H1 (cell line): ENCODE measurements at regions not wholly inside any gene's neighbourhood (a gene's known extent, or its start where the extent isn't known, plus 50 kb on each side); places are given as distances from the start of the nearest gene placed in this dataset.

ENCODE experiments used
- CTCF ChIA-PET: fragments of 300-600 bp; sonication (Branson Sonifier 250); formaldehyde crosslinking; loops from one replicate; lab custom pipeline; 2021; ENCODE audit not compliant: partially characterized antibody; lab: Charles Lee
- POLR2A ChIA-PET: fragments of 300-600 bp; sonication (Branson Sonifier 250); formaldehyde crosslinking; loops from one replicate; lab custom pipeline; 2021; ENCODE audit warnings: inconsistent platforms; ENCODE audit not compliant: partially characterized antibody; lab: Charles Lee
- DNase-seq, 2 experiments: peaks; one replicate each; pipeline versions ENCODE4 v3.0.0 to v3.0.0-alpha.2; 2010 to 2022; ENCODE audit warnings: low spot score in 2 of 2, low read depth in 1 of 2, mixed read lengths in 1 of 2
- FAIRE-seq: peaks from 2 replicates; lab custom pipeline; 2011; peaks lifted over from hg19 to GRCh38; lab: Jason Lieb, UNC
- H2AFZ ChIP-seq: 2 replicates; pipeline ENCODE4 v1.8.1; 2012; ENCODE audit warnings: low read length, inconsistent platforms
- H2AK5ac ChIP-seq: 2 replicates; pipeline ENCODE4 v1.6.1; 2013; ENCODE audit warnings: low read depth, low read length
- H2BK120ac ChIP-seq: replicated peaks from 2 replicates; pipeline ENCODE3; 2013; ENCODE audit warnings: low read depth, low read length, inconsistent platforms
- H2BK12ac ChIP-seq: 2 replicates; pipeline ENCODE4 v1.6.1; 2013; ENCODE audit warnings: low read depth, low read length
- H2BK15ac ChIP-seq: 2 replicates; pipeline ENCODE4 v1.6.1; 2013; ENCODE audit warnings: low read length
- H2BK20ac ChIP-seq: 2 replicates; pipeline ENCODE4 v1.6.1; 2013; ENCODE audit warnings: low read length
- H2BK5ac ChIP-seq: 2 replicates; pipeline ENCODE4 v1.6.1; 2013; ENCODE audit warnings: low read depth, low read length
- H3K14ac ChIP-seq: 2 replicates; pipeline ENCODE4 v1.6.1; 2013; ENCODE audit warnings: inconsistent platforms; ENCODE audit not compliant: insufficient read length
- H3K18ac ChIP-seq: 2 replicates; pipeline ENCODE4 v1.6.1; 2013; ENCODE audit warnings: low read length; ENCODE audit errors: extremely low read depth
- H3K23ac ChIP-seq: 2 replicates; pipeline ENCODE4 v1.6.1; 2013; ENCODE audit warnings: inconsistent platforms; ENCODE audit not compliant: insufficient read length
- H3K23me2 ChIP-seq: 2 replicates; pipeline ENCODE4 v1.6.1; 2013; ENCODE audit warnings: low read depth, low read length
- H3K27ac ChIP-seq: 2 replicates; pipeline ENCODE4 v1.6.1; 2011; ENCODE audit warnings: low read depth, low read length, inconsistent platforms
- H3K27me3 ChIP-seq, 4 experiments: replicated peaks in 1 of 4; 1 replicate in 1 of 4; 2 replicates in 3 of 4; pipeline versions ENCODE4 v1.6.1 to v1.8.1; 2011 to 2013; ENCODE audit warnings: low read length in 3 of 4, mild to moderate bottlenecking in 3 of 4, inconsistent platforms in 2 of 4, mixed read lengths in 2 of 4, moderate library complexity in 1 of 4; ENCODE audit not compliant: control insufficient read depth in 3 of 4, insufficient read depth in 3 of 4; ENCODE audit errors: extremely low read depth in 1 of 4
- H3K36me3 ChIP-seq, 4 experiments: 2 replicates each; pipeline versions ENCODE4 v1.6.1 to v1.8.1; 2011 to 2013; ENCODE audit warnings: mild to moderate bottlenecking in 4 of 4, low read length in 3 of 4, moderate library complexity in 2 of 4, control low read depth in 1 of 4, inconsistent platforms in 1 of 4; ENCODE audit not compliant: insufficient read depth in 4 of 4, control insufficient read depth in 2 of 4
- H3K4ac ChIP-seq: replicated peaks from 2 replicates; pipeline ENCODE3; 2013; ENCODE audit warnings: low read length, low read depth, mixed read lengths, inconsistent platforms; ENCODE audit not compliant: insufficient read length
- H3K4me1 ChIP-seq, 4 experiments: replicated peaks in 1 of 4; 1 replicate in 1 of 4; 2 replicates in 3 of 4; pipeline versions ENCODE4 v1.6.1 to v1.8.1; 2011 to 2013; ENCODE audit warnings: low read length in 3 of 4, inconsistent platforms in 2 of 4, mixed read lengths in 1 of 4; ENCODE audit not compliant: insufficient read depth in 4 of 4, control insufficient read depth in 3 of 4
- H3K4me2 ChIP-seq, 2 experiments: 2 replicates each; pipeline versions ENCODE4 v1.6.1 to v1.8.1; 2011 to 2013; ENCODE audit warnings: low read depth in 2 of 2, low read length in 2 of 2, control low read depth in 1 of 2, inconsistent platforms in 1 of 2, mild to moderate bottlenecking in 1 of 2; ENCODE audit not compliant: insufficient read depth in 1 of 2
- H3K4me3 ChIP-seq, 4 experiments: fragments of 200-600, 300-600 bp in 1 of 4; sonication (generic), shearing (Covaris generic), sonication (Bioruptor Twin) in 1 of 4; 2 replicates each; pipeline versions ENCODE4 v1.5.1 to v1.8.1; 2011 to 2016; ENCODE audit warnings: low read length in 4 of 4, low read depth in 3 of 4, control low read depth in 2 of 4, inconsistent platforms in 2 of 4, mild to moderate bottlenecking in 2 of 4, mixed read lengths in 1 of 4, moderate library complexity in 1 of 4; ENCODE audit not compliant: insufficient read depth in 2 of 4; ENCODE audit errors: extremely low read depth in 1 of 4
- H3K56ac ChIP-seq: replicated peaks from 2 replicates; pipeline ENCODE3; 2013; ENCODE audit warnings: low read depth, mild to moderate bottlenecking, mixed read lengths, low read length, inconsistent platforms; ENCODE audit not compliant: insufficient read length
- H3K79me1 ChIP-seq: 2 replicates; pipeline ENCODE4 v1.6.1; 2013; ENCODE audit warnings: low read depth, low read length, control low read depth
- H3K79me2 ChIP-seq, 2 experiments: 2 replicates each; pipeline versions ENCODE4 v1.6.1 to v1.8.1; 2012 to 2013; ENCODE audit warnings: low read length in 2 of 2, mild to moderate bottlenecking in 2 of 2, inconsistent platforms in 1 of 2; ENCODE audit not compliant: insufficient read depth in 2 of 2, control insufficient read depth in 1 of 2
- H3K9ac ChIP-seq, 4 experiments: replicated peaks in 1 of 4; 1 replicate in 1 of 4; 2 replicates in 3 of 4; pipeline versions ENCODE4 v1.6.1 to v1.8.1; 2011 to 2013; ENCODE audit warnings: low read depth in 3 of 4, low read length in 3 of 4, control low read depth in 2 of 4, mild to moderate bottlenecking in 2 of 4, moderate library complexity in 2 of 4, inconsistent platforms in 1 of 4; ENCODE audit errors: extremely low read depth in 1 of 4
- H3K9me3 ChIP-seq, 2 experiments: 2 replicates each; pipeline versions ENCODE4 v1.6.1 to v1.8.1; 2012 to 2013; ENCODE audit warnings: mild to moderate bottlenecking in 2 of 2, moderate library complexity in 2 of 2, control low read depth in 1 of 2, inconsistent platforms in 1 of 2, low read depth in 1 of 2, low read length in 1 of 2, mixed read lengths in 1 of 2; ENCODE audit not compliant: insufficient read depth in 2 of 2
- H4K20me1 ChIP-seq, 2 experiments: replicated peaks in 1 of 2; 2 replicates each; pipeline versions ENCODE3 to v1.8.1; 2011 to 2013; ENCODE audit warnings: inconsistent platforms in 2 of 2, low read length in 2 of 2, mild to moderate bottlenecking in 1 of 2; ENCODE audit not compliant: insufficient read depth in 2 of 2, control insufficient read depth in 1 of 2
- H4K5ac ChIP-seq: 2 replicates; pipeline ENCODE4 v1.6.1; 2013; ENCODE audit warnings: low read length, low read depth, mixed read lengths, inconsistent platforms; ENCODE audit not compliant: insufficient read length
- H4K8ac ChIP-seq: 2 replicates; pipeline ENCODE4 v1.8.0; 2013; ENCODE audit warnings: mild to moderate bottlenecking, moderate library complexity, low read length, inconsistent platforms; ENCODE audit not compliant: insufficient read depth; ENCODE audit errors: extremely low read depth
- H4K91ac ChIP-seq: replicated peaks from 2 replicates; pipeline ENCODE3; 2013; ENCODE audit warnings: low read length, mixed read lengths, inconsistent platforms; ENCODE audit not compliant: insufficient read length
- CEBPB ChIP-seq: IDR thresholded peaks from 2 replicates; pipeline ENCODE4 v1.6.1; 2012; ENCODE audit warnings: low read depth, low read length
- CTBP2 ChIP-seq: IDR thresholded peaks from 2 replicates; pipeline ENCODE4 v1.7.0; 2011; ENCODE audit warnings: borderline replicate concordance, mild to moderate bottlenecking, moderate library complexity, mixed read lengths, low read length; ENCODE audit not compliant: insufficient read depth, insufficient read length
- KDM1A ChIP-seq: fragments of 200-600, 300-600 bp; sonication (generic); IDR thresholded peaks from 2 replicates; pipeline ENCODE4 v1.7.1; 2016; ENCODE audit warnings: mild to moderate bottlenecking, low read length, borderline replicate concordance
- NANOG ChIP-seq: IDR thresholded peaks from 2 replicates; pipeline ENCODE4 v1.6.1; 2011; ENCODE audit warnings: low read length, low read depth, mild to moderate bottlenecking, inconsistent platforms; ENCODE audit not compliant: insufficient read depth, poor library complexity, severe bottlenecking
- POLR2A ChIP-seq, 2 experiments: IDR thresholded peaks; 1 replicate in 1 of 2; 2 replicates in 1 of 2; pipeline ENCODE4 v1.6.1; 2011; ENCODE audit warnings: low read depth in 2 of 2, low read length in 2 of 2, mild to moderate bottlenecking in 2 of 2; ENCODE audit errors: control extremely low read depth in 1 of 2
- POU5F1 ChIP-seq: IDR thresholded peaks from 2 replicates; pipeline ENCODE4 v1.6.1; 2011; ENCODE audit warnings: low read depth, mild to moderate bottlenecking, low read length, moderate library complexity
- RNF2 ChIP-seq: fragments of 200-900, 300-1000 bp; sonication (generic); IDR thresholded peaks from 2 replicates; pipeline ENCODE4 v1.7.1; 2016; ENCODE audit warnings: borderline replicate concordance, low read depth, mild to moderate bottlenecking, antibody characterized with exemption, low read length; ENCODE audit not compliant: poor library complexity, severe bottlenecking; ENCODE audit errors: missing control alignments
- SAP30 ChIP-seq: fragments of 300-600 bp; sonication (generic); IDR thresholded peaks from 2 replicates; pipeline ENCODE4 v1.7.1; 2012; ENCODE audit warnings: low read length, moderate library complexity, mild to moderate bottlenecking, inconsistent platforms; ENCODE audit not compliant: insufficient read depth, insufficient replicate concordance
- SIN3A ChIP-seq, 2 experiments: IDR thresholded peaks in 1 of 2; conservative IDR thresholded peaks in 1 of 2; 2 replicates each; pipeline ENCODE4 v1.6.1; 2011 to 2012; ENCODE audit warnings: low read length in 2 of 2, improper control_type of control experiment in 1 of 2, low read depth in 1 of 2, mild to moderate bottlenecking in 1 of 2
- SP2 ChIP-seq: IDR thresholded peaks from 2 replicates; pipeline ENCODE4 v1.6.1; 2012; ENCODE audit warnings: mild to moderate bottlenecking, low read length, inconsistent platforms
- SUZ12 ChIP-seq: fragments of 200-600 bp; sonication (generic); IDR thresholded peaks from 2 replicates; pipeline ENCODE4 v1.6.1; 2012; ENCODE audit warnings: mild to moderate bottlenecking, inconsistent platforms, low read length, moderate library complexity, mixed read lengths
- ZNF274 ChIP-seq: IDR thresholded peaks from 2 replicates; pipeline ENCODE4 v1.7.0; 2012; ENCODE audit warnings: low read length, borderline replicate concordance; ENCODE audit errors: extremely low read depth
- WGBS, 2 experiments: shearing (Covaris generic) in 1 of 2; methylation state at CpG; one replicate each; pipeline versions ENCODE4 v1.1.6 to v1.1.7; 2013 to 2015; ENCODE audit warnings: low lambda C conversion rate in 2 of 2, mixed read lengths in 2 of 2, inconsistent platforms in 1 of 2, low coverage in 1 of 2, missing lambda C conversion rate in 1 of 2; ENCODE audit not compliant: insufficient replicate concordance in 2 of 2, insufficient coverage in 1 of 2, insufficient read length in 1 of 2; ENCODE audit errors: extremely low coverage in 1 of 2, missing lambda C conversion rate in 1 of 2; 5-methylcytosine and 5-hydroxymethylcytosine counted together
- TF ChIP-seq, protein P1 (sequence below): IDR thresholded peaks from 2 replicates; pipeline ENCODE4 v1.6.1; 2011; ENCODE audit warnings: low read length, improper control_type of control experiment

DNA sequence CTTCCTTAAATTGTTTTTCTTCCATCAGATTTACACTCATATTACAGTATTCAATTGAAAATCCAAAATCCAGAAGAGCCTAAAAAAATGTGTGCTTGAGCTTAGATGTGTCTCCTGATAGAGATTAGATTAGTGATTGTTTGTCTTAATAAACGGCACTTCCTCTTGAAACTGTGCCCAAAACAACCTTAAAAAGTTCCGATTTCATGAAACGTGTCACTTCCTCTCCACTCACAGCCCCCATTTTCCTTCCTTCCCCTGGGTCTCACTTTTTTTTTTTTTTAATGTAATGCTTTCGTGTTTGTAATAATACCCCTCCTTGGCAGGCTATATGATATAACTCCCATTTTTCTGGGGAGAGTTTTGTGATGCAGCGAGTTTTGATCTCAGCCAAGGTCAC lies 114.8 kb upstream of the ADO start:
- Histone ChIP-seq H3K79me1 (no peaks in the 10 kb centered on the region), H3K4me1 (peaks cover 3 to 9% (median 6%) of the 10 kb centered on the region in 4 experiments; a peak in 5 of 7 replicates), H3K9ac (no peak overlapping the region), H2AFZ (no peak overlapping the region), H4K5ac (no peak overlapping the region), H3K27ac (no peak overlapping the region), H2BK120ac (no peak overlapping the region), H3K36me3 (no peaks in the 10 kb centered on the region), H2BK20ac (no peak overlapping the region), H2BK5ac (no peak overlapping the region), H3K14ac (no peak overlapping the region), H3K4ac (no peak overlapping the region), H3K4me3 (no peak overlapping the region), H3K18ac (no peak overlapping the region), H2BK15ac (no peak overlapping the region), H3K4me2 (no peak overlapping the region), H2BK12ac (no peak overlapping the region), H4K20me1 (no peaks in the 10 kb centered on the region), H3K56ac (no peak overlapping the region), H3K23me2 (no peaks in the 10 kb centered on the region), H3K27me3 (no peaks in the 10 kb centered on the region), H3K23ac (no peak overlapping the region), H3K79me2 (no peaks in the 10 kb centered on the region), H3K9me3 (no peaks in the 10 kb centered on the region), H2AK5ac (no peak overlapping the region), H4K8ac (no peak overlapping the region), H4K91ac (no peak overlapping the region)
- WGBS, 2 experiments, result 84% methylated on average over 4 of the region's 5 CpGs; no CpG with 5 or more reads in 1 of the 2 experiments
- no peak for FAIRE-seq
- no peak for DNase-seq
- ChIA-PET CTCF (interaction anchor here (1.1 to 1.5 kb wide), 3 partner anchors 8 to 38 kb away, joined by 4 to 5 read pairs (median 4); no protein-coding TSS in a partner anchor), POLR2A (no interaction called here)
- TF ChIP-seq SAP30 (no peak), CTBP2 (no peak), RNF2 (no peak), POU5F1 (no peak), SP2 (no peak), KDM1A (no peak), NANOG (no peak), ZNF274 (no peak), POLR2A (IDR thresholded peaks at IDR 0.05; ENCODE audit: control extremely low read depth in 1 of 2, low read depth in 2 of 2, low read length in 2 of 2) (no peak), SIN3A (conservative IDR thresholded peaks at IDR 0.05 in 1 of 2, IDR thresholded peaks at IDR 0.05 in 1 of 2; ENCODE audit: low read depth in 1 of 2, low read length in 2 of 2) (no peak), SUZ12 (no peak), CEBPB (no peak)
- TF ChIP-seq, protein P1, sequence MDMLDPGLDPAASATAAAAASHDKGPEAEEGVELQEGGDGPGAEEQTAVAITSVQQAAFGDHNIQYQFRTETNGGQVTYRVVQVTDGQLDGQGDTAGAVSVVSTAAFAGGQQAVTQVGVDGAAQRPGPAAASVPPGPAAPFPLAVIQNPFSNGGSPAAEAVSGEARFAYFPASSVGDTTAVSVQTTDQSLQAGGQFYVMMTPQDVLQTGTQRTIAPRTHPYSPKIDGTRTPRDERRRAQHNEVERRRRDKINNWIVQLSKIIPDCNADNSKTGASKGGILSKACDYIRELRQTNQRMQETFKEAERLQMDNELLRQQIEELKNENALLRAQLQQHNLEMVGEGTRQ, result no peak
